ENCODE measurements at regions not wholly inside any gene's neighbourhood (a gene's known extent, or its start where the extent isn't known, plus 50 kb on each side); places are given as distances from the start of the nearest gene placed in this dataset.

- Histone ChIP-seq H3K4me2 (ENCODE audit: low read length) (no peak overlapping the region), H3K9ac (ENCODE audit: low read length) (no peak overlapping the region), H3K36me3 (ENCODE audit: insufficient read depth, low read length) (no peaks in the 10 kb centered on the region), H4K20me1 (ENCODE audit: insufficient read depth, low read length) (no peaks in the 10 kb centered on the region), H3K9me3 (ENCODE audit: low read length) (no peaks in the 10 kb centered on the region), H3K9me2 (ENCODE audit: low read depth, low read length) (no peaks in the 10 kb centered on the region), H3K79me2 (ENCODE audit: insufficient read depth, low read length) (no peaks in the 10 kb centered on the region), H3K27ac (ENCODE audit: low read depth, low read length, poor library complexity, severe bottlenecking) (no peak overlapping the region), H2AFZ (ENCODE audit: low read length) (no peak overlapping the region), H3F3A (ENCODE audit: insufficient read depth, low read length) (no peaks in the 10 kb centered on the region; the same call in 1 of the 2 replicates), H3K4me3 (ENCODE audit: low read depth, low read length, poor library complexity, severe bottlenecking) (no peak overlapping the region), H3K27me3 (ENCODE audit: insufficient read depth, low read length) (no peaks in the 10 kb centered on the region), H3K4me1 (ENCODE audit: insufficient read depth, low read length, severe bottlenecking) (no peaks in the 10 kb centered on the region)
- TF ChIP-seq EZH2 (IDR thresholded peaks at IDR 0.05; ENCODE audit: borderline replicate concordance, low read length) (no peak), CTCF (IDR thresholded peaks at IDR 0.05; ENCODE audit: low read length) (no peak)
Measured at GRCh38 chr2:136715146-136715545, 50.2 kb upstream of the THSD7B start.

GRCh38 chr2:136714452-136714951 lies 50.8 kb upstream of the THSD7B start:
- Histone ChIP-seq H3K9me3 (ENCODE audit: low read length) (no peaks in the 10 kb centered on the region), H3K9me2 (ENCODE audit: low read depth, low read length) (no peaks in the 10 kb centered on the region), H3F3A (ENCODE audit: insufficient read depth, low read length) (no peaks in the 10 kb centered on the region; the same call in 1 of the 2 replicates), H3K4me1 (ENCODE audit: insufficient read depth, low read length, severe bottlenecking) (no peaks in the 10 kb centered on the region), H4K20me1 (ENCODE audit: insufficient read depth, low read length) (no peaks in the 10 kb centered on the region), H3K9ac (ENCODE audit: low read length) (no peak overlapping the region), H3K4me3 (ENCODE audit: low read depth, low read length, poor library complexity, severe bottlenecking) (no peak overlapping the region), H3K27me3 (ENCODE audit: insufficient read depth, low read length) (no peaks in the 10 kb centered on the region), H2AFZ (ENCODE audit: low read length) (no peak overlapping the region), H3K79me2 (ENCODE audit: insufficient read depth, low read length) (no peaks in the 10 kb centered on the region), H3K4me2 (ENCODE audit: low read length) (no peak overlapping the region), H3K27ac (ENCODE audit: low read depth, low read length, poor library complexity, severe bottlenecking) (no peak overlapping the region), H3K36me3 (ENCODE audit: insufficient read depth, low read length) (no peaks in the 10 kb centered on the region)
- TF ChIP-seq EZH2 (IDR thresholded peaks at IDR 0.05; ENCODE audit: borderline replicate concordance, low read length) (no peak), CTCF (IDR thresholded peaks at IDR 0.05; ENCODE audit: low read length) (no peak)

GRCh38 chr2:136713739-136714138 lies 51.6 kb upstream of the THSD7B start:
- Histone ChIP-seq H3K9ac (ENCODE audit: low read length) (no peak overlapping the region), H3K36me3 (ENCODE audit: insufficient read depth, low read length) (no peaks in the 10 kb centered on the region), H3K27ac (ENCODE audit: low read depth, low read length, poor library complexity, severe bottlenecking) (no peak overlapping the region), H3K27me3 (ENCODE audit: insufficient read depth, low read length) (no peaks in the 10 kb centered on the region), H2AFZ (ENCODE audit: low read length) (no peak overlapping the region), H3K9me3 (ENCODE audit: low read length) (no peaks in the 10 kb centered on the region), H3F3A (ENCODE audit: insufficient read depth, low read length) (no peaks in the 10 kb centered on the region; the same call in 1 of the 2 replicates), H3K4me2 (ENCODE audit: low read length) (no peak overlapping the region), H3K79me2 (ENCODE audit: insufficient read depth, low read length) (no peaks in the 10 kb centered on the region), H3K4me3 (ENCODE audit: low read depth, low read length, poor library complexity, severe bottlenecking) (no peak overlapping the region), H3K4me1 (ENCODE audit: insufficient read depth, low read length, severe bottlenecking) (no peaks in the 10 kb centered on the region), H3K9me2 (ENCODE audit: low read depth, low read length) (no peaks in the 10 kb centered on the region), H4K20me1 (ENCODE audit: insufficient read depth, low read length) (no peaks in the 10 kb centered on the region)
- TF ChIP-seq EZH2 (IDR thresholded peaks at IDR 0.05; ENCODE audit: borderline replicate concordance, low read length) (no peak), CTCF (IDR thresholded peaks at IDR 0.05; ENCODE audit: low read length) (no peak)
